MM.1S (cell line): ENCODE measurements at regions not wholly inside any gene's neighbourhood (a gene's known extent, or its start where the extent isn't known, plus 50 kb on each side); places are given as distances from the start of the nearest gene placed in this dataset.

Source experiments
- DNase-seq: peaks from one replicate; pipeline ENCODE4 v3.0.0-alpha.2; 2015
- H2AFZ ChIP-seq: fragments of 300-600 bp; sonication (generic); 2 replicates; pipeline ENCODE4 v1.6.0; 2016; ENCODE audit warnings: antibody characterized with exemption, low read length
- H3F3A ChIP-seq: fragments of 300-600 bp; sonication (generic); 2 replicates; pipeline ENCODE4 v1.6.1; 2016; ENCODE audit warnings: mild to moderate bottlenecking, antibody characterized with exemption, low read length, moderate library complexity, mixed read lengths; ENCODE audit not compliant: insufficient read depth
- H3K27ac ChIP-seq: fragments of 300-600 bp; sonication (generic); 2 replicates; pipeline ENCODE4 v1.5.1; 2016; ENCODE audit warnings: mild to moderate bottlenecking, low read length
- H3K27me3 ChIP-seq: fragments of 300-600 bp; sonication (generic); replicated peaks from 2 replicates; pipeline ENCODE4 v1.6.0; 2016; ENCODE audit warnings: low read length; ENCODE audit not compliant: insufficient read depth
- H3K36me3 ChIP-seq: fragments of 300-600 bp; sonication (generic); replicated peaks from 2 replicates; pipeline ENCODE4 v1.6.1; 2016; ENCODE audit warnings: mild to moderate bottlenecking, low read length, mixed read lengths; ENCODE audit not compliant: insufficient read depth
- H3K4me1 ChIP-seq: fragments of 300-600 bp; sonication (generic); 2 replicates; pipeline ENCODE4 v1.6.1; 2016; ENCODE audit warnings: low read length, mixed read lengths
- H3K4me2 ChIP-seq: fragments of 300-600 bp; sonication (generic); 2 replicates; pipeline ENCODE4 v1.6.0; 2016; ENCODE audit warnings: low read depth, low read length
- H3K4me3 ChIP-seq: fragments of 300-600 bp; sonication (generic); 2 replicates; pipeline ENCODE4 v1.5.1; 2016; ENCODE audit warnings: low read length, mixed read lengths
- H3K79me2 ChIP-seq: fragments of 300-600 bp; sonication (generic); 2 replicates; pipeline ENCODE4 v1.6.1; 2016; ENCODE audit warnings: mixed run types, low read length, mixed read lengths
- H3K9ac ChIP-seq: fragments of 300-600 bp; sonication (generic); 2 replicates; pipeline ENCODE4 v1.6.1; 2016; ENCODE audit warnings: low read length, mixed read lengths
- H3K9me2 ChIP-seq: fragments of 300-600 bp; sonication (generic); replicated peaks from 2 replicates; pipeline ENCODE4 v1.6.1; 2016; ENCODE audit warnings: mild to moderate bottlenecking, low read length, mixed read lengths; ENCODE audit not compliant: insufficient read depth
- H3K9me3 ChIP-seq: fragments of 300-600 bp; sonication (generic); replicated peaks from 2 replicates; pipeline ENCODE4 v1.6.1; 2016; ENCODE audit warnings: mild to moderate bottlenecking, low read length, mixed read lengths; ENCODE audit not compliant: insufficient read depth
- H4K20me1 ChIP-seq: fragments of 300-600 bp; sonication (generic); 2 replicates; pipeline ENCODE4 v1.6.1; 2016; ENCODE audit warnings: mild to moderate bottlenecking, low read length, moderate library complexity, mixed read lengths; ENCODE audit not compliant: insufficient read depth
- EZH2 ChIP-seq: fragments of 300-600 bp; sonication (generic); optimal IDR thresholded peaks from 2 replicates; pipeline ENCODE3; 2017; ENCODE audit warnings: low read depth, mild to moderate bottlenecking, antibody characterized with exemption, low read length, mixed read lengths
- EZH2phosphoT487 ChIP-seq: fragments of 300-600 bp; sonication (generic); IDR thresholded peaks from 2 replicates; pipeline ENCODE4 v1.6.1; 2018; ENCODE audit warnings: antibody characterized with exemption, low read length
- TF ChIP-seq, protein P1 (sequence below): fragments of 300-600 bp; sonication (generic); IDR thresholded peaks from 2 replicates; pipeline ENCODE4 v1.5.1; 2016; ENCODE audit warnings: antibody characterized with exemption, low read length, mixed read lengths

DNA sequence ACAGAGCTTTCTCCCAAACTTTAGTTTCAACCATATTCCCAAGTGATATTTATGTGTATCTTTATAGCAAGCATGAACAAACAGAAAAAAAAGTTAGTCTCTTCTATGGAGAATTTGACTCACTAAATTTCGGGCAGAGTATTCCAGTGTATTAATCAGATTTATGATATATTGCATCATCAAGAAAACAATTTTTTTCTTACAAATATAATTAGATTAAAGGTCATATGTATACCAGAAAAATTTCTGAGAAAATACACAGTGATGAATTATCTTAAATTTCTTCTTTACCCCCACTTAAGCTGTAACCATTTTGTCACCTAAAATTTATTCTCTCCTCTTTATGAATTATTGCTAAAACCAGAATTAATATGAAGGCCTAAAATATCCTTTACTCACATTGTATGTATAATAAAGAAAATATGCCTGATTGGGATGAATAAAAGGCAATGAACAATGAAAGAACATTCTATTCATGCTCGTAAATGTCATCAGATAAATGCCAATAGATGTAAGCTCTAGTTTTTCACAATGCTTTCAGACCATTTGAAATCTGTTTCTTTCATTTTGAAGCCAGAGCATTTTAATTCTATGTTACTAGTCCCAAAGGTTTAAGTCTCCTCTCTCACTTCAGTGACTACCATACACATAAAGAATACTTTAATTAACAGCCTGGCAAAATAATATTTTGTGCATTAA lies 192.1 kb downstream of the HGF start:
- Histone ChIP-seq H2AFZ (no peak overlapping the region), H3F3A (no peaks in the 10 kb centered on the region), H3K4me1 (no peaks in the 10 kb centered on the region), H3K27ac (no peak overlapping the region), H3K79me2 (no peaks in the 10 kb centered on the region), H4K20me1 (no peaks in the 10 kb centered on the region), H3K9me2 (no peaks in the 10 kb centered on the region), H3K4me2 (no peak overlapping the region), H3K27me3 (no peaks in the 10 kb centered on the region), H3K9me3 (no peaks in the 10 kb centered on the region), H3K9ac (no peak overlapping the region), H3K4me3 (no peak overlapping the region), H3K36me3 (no peaks in the 10 kb centered on the region)
- DNase-seq, result no peak
- TF ChIP-seq, protein P1, sequence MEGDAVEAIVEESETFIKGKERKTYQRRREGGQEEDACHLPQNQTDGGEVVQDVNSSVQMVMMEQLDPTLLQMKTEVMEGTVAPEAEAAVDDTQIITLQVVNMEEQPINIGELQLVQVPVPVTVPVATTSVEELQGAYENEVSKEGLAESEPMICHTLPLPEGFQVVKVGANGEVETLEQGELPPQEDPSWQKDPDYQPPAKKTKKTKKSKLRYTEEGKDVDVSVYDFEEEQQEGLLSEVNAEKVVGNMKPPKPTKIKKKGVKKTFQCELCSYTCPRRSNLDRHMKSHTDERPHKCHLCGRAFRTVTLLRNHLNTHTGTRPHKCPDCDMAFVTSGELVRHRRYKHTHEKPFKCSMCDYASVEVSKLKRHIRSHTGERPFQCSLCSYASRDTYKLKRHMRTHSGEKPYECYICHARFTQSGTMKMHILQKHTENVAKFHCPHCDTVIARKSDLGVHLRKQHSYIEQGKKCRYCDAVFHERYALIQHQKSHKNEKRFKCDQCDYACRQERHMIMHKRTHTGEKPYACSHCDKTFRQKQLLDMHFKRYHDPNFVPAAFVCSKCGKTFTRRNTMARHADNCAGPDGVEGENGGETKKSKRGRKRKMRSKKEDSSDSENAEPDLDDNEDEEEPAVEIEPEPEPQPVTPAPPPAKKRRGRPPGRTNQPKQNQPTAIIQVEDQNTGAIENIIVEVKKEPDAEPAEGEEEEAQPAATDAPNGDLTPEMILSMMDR, result no peak
- no peak for TF ChIP-seq EZH2
- no peak for TF ChIP-seq EZH2phosphoT487

DNA sequence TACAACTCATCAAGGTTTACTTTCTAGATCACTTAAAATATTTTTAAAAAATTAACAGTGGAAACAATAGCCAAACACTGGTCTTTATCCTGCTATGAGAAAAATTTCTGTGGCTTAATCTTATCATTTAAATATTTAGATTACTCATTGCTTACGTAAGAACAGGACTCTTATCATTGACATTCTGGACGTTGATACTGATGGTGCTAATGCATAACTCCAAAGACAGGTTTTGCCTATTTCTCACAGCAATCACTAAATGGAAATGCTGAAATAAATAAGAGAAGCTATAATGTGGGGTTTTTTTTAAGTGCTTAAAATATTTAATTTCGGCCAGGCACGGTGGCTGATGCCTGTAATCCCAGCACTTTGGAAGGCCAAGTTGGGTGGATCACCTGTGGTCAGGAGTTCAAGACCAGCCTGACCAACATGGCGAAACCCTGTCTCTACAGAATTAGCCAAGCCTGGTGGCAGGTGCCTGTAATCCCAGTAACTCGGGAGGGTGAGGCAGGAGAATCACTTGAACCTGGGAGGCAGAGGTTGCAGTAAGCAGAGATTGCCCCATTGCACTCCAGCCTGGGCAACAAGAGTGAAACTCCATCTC lies 195.0 kb downstream of the HGF start:
- no peak overlapping the region for H3K9ac ChIP-seq
- no peaks in the 10 kb centered on the region for H3F3A ChIP-seq
- H4K20me1 ChIP-seq, result no peaks in the 10 kb centered on the region
- TF ChIP-seq, protein P1, result no peak
- TF ChIP-seq EZH2phosphoT487 (no peak), EZH2 (no peak)
- no peaks in the 10 kb centered on the region for H3K27me3 ChIP-seq
- H3K9me2 ChIP-seq, result no peaks in the 10 kb centered on the region
- no peaks in the 10 kb centered on the region for H3K9me3 ChIP-seq
- no peaks in the 10 kb centered on the region; the same call in 1 of the 2 replicates for H3K4me1 ChIP-seq
- no peak overlapping the region for H3K4me2 ChIP-seq
- H3K79me2 ChIP-seq, result no peaks in the 10 kb centered on the region
- H2AFZ ChIP-seq, result no peak overlapping the region
- no peaks in the 10 kb centered on the region for H3K36me3 ChIP-seq
- H3K4me3 ChIP-seq, result no peak overlapping the region
- H3K27ac ChIP-seq, result no peak overlapping the region
- no peak for DNase-seq

DNA sequence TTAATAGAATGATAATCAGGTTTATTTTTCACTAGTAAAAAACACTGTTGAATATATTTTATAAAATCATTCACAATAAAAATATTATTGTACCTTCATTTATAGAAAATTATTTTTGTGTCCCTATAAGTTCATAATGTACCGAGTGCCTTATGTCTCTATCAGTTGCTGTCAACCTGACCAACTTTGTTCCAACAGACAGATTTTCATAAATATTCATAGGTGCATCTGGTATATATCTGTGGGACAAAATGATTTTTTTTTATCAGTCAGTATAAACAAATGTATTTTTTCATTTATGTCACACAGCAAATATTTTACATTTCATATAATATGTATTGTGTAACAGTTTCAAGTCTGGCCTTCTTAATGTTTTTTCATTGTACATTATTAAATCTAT lies 195.9 kb downstream of the HGF start:
- Histone ChIP-seq H3K27ac (no peak overlapping the region), H3K4me1 (no peaks in the 10 kb centered on the region; the same call in 1 of the 2 replicates), H4K20me1 (no peaks in the 10 kb centered on the region), H3K4me3 (no peak overlapping the region), H3K9me2 (no peaks in the 10 kb centered on the region), H3K79me2 (no peaks in the 10 kb centered on the region), H3K27me3 (no peaks in the 10 kb centered on the region), H3K4me2 (no peak overlapping the region), H2AFZ (no peak overlapping the region), H3K9ac (no peak overlapping the region), H3K36me3 (no peaks in the 10 kb centered on the region), H3K9me3 (no peaks in the 10 kb centered on the region), H3F3A (no peaks in the 10 kb centered on the region)
- no peak for TF ChIP-seq EZH2phosphoT487
- TF ChIP-seq, protein P1, result no peak
- TF ChIP-seq EZH2, result no peak
- no peak for DNase-seq
